ENCODE measurements at regions not wholly inside any gene's neighbourhood (a gene's known extent, or its start where the extent isn't known, plus 50 kb on each side); places are given as distances from the start of the nearest gene placed in this dataset.
A peak's percentile ranks its signal among the peaks of the same experiment; 100 is the strongest.

DNA sequence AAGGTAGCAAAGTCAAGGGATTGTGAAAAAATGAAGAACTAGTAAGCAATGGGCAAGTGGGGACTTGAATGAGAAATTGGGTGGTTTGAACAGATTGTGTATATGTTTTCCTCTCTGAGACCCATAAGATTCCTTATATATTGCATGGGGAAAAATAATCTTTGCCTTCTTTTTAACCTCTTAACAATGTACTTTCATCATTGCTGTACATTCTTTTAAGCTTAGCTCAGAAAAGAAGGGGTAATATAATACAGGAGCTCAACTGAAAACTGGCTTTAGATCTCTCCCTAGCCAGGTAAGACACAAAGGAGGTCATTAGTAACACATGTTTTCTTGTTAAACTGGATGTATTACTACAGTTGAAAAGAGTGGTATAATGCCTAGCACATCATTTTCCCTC lies 287.2 kb downstream of the RNF144B start:
- no peak for DNase-seq (ENCODE audit: low spot score)

- DNase-seq (ENCODE audit: low spot score), result no peak
These were observed 288.7 kb downstream of the RNF144B start for GRCh38 chr6:18675881-18676280.

DNA sequence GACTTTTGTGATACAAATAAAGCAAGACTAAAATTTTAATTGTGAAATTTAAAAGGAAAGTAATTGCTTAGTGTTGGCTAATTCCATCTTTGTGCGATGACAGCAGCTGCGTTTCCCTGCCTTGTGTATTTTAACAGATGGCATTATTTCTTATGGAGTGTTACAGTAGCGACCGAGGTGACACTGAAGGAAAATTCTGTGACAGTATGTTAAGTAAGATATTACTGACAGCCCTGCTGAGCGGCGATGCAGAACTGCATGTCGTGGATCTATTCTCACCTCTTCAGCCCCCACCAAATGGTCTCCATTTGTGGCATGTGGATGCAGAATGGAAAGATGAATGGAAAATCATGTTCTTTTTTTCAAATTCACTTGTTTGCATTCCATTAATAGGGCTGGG lies 289.4 kb downstream of the RNF144B start:
- no peak for DNase-seq (ENCODE audit: low spot score)

DNA sequence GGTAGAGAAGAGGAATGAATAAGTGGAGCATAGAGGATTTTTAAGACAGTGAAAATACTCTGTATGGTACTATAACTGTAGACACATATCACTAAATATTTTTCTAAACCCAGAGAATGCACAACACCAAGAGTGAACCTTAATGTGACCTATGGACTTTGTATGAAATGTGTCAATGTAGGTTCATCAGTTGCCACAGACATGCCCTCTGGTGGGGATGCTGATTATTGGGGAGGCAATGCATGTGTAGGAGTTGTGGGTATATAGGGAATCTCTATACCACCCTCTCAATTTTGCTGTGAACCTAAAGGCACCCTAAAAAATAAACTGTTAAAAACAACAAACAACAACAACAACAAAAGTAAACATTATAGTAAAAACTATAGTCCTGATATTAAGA lies 293.7 kb downstream of the RNF144B start:
- no peak for DNase-seq (ENCODE audit: low spot score)

- no peak for DNase-seq (ENCODE audit: low spot score)
These were observed 294.8 kb downstream of the RNF144B start for GRCh38 chr6:18681832-18682503.

DNA sequence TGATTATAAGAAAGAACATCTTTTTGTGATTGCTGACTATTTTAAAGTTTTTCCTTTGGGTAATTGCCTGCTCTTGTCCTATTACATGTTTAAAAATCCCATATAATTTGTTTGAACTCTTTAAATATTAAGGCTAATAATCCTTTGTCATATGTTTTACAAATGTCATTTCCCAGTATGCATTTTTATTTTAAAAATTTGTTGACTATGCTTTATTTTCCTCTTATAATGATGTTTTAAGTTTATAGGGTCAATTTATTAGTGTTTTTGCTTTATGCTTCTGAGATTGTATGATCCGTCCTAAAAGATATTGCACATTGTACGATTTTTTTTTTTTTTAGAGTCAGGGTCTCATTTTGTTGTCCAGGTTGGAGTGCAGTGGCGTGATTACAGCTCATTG lies 297.2 kb downstream of the RNF144B start:
- DNase-seq (ENCODE audit: low spot score), result no peak

- no peak for DNase-seq (ENCODE audit: low spot score)
These were observed 306.0 kb downstream of the RNF144B start for GRCh38 chr6:18692929-18693685.

DNA sequence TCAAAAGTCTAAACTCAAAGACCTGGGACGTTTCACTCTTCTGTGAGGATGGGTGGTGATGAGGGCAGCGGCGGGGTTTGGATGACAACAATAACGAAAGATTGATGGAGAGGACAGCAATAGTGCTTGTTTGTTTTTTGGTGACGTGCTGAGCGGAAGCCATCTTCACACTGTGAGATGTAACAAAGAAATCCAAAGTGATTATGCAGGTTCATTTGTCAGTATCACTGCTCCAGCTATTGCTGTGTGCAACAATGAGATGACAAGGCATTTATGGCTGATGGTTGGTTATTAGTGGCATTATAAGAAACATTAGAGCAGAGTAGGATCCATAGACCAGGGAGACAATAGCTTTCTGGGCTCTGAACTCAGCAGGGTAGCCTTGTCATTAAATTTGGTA lies 306.7 kb downstream of the RNF144B start:
- DNase-seq (ENCODE audit: low spot score), result no peak

- DNase-seq (ENCODE audit: low spot score), result no peak
These were observed 316.4 kb downstream of the RNF144B start for GRCh38 chr6:18703546-18703945.

- no peak for DNase-seq (ENCODE audit: low spot score)
These were observed 320.7 kb downstream of the RNF144B start for GRCh38 chr6:18707714-18708439.

DNA sequence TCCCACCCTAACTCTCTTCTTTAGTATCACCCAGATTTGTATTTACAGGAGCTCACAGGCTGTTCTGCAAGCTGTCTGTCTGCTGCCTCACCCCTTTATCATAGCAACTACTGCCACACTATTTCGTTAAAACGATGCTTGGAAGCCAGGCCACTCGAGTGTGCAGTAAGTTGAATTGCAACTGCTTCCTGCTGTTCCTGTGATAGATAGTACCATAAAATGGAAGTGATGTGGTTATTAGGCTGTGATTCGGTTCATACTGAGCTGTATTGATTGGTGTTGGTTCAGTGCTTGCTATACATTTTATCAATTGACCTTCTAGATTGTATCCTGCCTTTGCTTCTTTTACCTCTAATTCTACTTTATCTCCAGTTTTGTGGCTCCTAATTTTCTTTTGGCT lies 325.4 kb downstream of the RNF144B start:
- DNase-seq (ENCODE audit: low spot score), result no peak

DNA sequence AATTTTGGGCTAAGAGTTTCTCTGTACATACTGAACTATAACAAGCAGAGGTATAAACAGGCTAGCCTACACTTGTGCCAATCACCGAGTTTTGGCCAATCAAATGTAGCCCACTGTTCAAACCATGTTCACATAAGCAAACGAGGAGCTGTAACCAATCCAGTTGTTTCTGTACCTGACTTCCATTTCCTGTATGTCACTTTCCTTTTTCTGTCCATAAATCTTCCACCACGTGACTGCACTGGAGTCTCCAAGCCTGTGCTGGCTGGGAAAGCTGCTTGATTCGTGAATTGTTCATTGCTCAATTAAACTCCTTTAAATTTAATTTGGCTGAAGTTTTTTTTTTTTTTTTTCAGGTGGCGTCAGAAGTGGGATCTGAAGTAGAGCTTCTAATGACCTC lies 332.9 kb downstream of the RNF144B start:
- peak; percentile 10 for DNase-seq (ENCODE audit: low spot score)

DNA sequence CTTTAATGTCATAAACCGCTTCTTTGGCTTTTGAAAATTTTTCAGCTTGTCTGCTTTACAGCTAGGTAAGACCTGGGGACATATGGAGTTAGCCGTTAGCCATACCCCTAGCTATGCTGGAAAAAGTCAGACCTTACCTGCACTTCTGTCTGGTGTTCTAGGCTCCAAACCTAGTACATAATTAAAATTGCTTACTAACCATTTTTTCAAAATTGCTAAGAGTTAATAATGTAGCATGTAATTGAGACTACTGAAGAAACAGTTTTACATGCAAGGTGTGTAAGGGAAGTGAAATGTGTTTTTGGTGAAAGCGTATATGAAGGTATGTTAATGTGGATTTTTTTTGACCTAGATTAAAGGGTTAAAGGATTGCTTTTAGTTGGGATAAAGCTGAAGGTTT lies 336.9 kb downstream of the RNF144B start:
- no peak for DNase-seq (ENCODE audit: low spot score)

DNA sequence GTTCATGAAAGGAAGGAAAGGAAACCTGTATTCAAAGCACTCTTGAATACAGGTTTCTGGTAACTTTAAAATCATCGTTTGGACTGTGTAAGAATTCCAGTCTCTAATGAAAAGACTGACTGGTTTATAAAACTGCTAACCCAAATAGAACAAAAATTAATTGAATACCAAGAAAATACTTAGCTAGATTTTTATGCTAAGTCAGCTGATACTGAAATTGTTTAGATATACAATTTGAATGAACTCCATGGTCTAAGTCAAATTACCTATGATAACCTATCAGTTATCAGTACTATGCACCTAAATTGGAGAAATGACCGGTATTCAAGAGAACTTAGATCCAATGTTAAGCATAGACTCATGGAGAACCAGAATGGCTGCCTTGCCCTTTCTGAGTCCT lies 338.3 kb downstream of the RNF144B start:
- DNase-seq (ENCODE audit: low spot score), result no peak

- no peak for DNase-seq (ENCODE audit: low spot score)
These were observed 346.9 kb downstream of the RNF144B start for GRCh38 chr6:18733921-18734550.

DNA sequence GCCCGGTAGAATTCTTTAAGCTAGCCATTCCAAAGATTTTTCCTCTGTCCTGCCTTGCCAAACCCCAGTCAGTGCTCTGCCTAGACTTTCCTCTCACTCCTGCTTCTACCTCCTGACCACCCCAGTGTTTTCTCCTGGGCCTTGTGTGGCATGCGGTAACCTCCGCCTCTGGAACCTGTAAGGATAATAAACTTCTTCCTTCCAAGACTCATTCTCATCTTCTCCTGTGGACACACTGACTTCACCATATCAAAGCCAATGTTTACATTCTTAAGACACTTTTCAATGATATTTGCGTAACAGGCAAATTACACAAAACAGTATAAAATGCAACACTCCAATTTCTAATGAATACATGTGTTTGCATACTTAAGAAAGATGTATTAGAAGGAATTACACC lies 354.6 kb downstream of the RNF144B start:
- no peak for DNase-seq (ENCODE audit: low spot score)

DNA sequence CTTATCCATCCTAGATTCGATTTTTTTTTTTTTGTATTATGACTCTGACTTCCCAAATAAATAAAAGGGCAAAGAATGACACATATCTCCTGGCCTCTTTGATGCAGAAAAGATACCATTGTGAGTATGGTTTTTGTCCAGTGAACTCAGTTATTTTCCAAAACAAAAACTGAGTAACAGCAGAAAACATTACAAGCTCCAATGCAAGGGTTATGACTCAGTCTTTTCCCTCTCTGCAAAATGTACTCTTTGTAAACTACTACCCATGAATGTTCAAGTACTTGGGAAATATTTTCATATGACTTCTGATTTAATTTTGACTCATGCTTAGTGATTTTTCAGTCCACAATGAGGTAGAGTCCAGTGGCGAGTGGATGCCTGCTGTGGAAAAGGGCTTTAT lies 355.3 kb downstream of the RNF144B start:
- peak; percentile 7 for DNase-seq (ENCODE audit: low spot score)

- no peak for DNase-seq (ENCODE audit: low spot score)
These were observed 359.6 kb downstream of the RNF144B start for GRCh38 chr6:18746727-18747126.

DNA sequence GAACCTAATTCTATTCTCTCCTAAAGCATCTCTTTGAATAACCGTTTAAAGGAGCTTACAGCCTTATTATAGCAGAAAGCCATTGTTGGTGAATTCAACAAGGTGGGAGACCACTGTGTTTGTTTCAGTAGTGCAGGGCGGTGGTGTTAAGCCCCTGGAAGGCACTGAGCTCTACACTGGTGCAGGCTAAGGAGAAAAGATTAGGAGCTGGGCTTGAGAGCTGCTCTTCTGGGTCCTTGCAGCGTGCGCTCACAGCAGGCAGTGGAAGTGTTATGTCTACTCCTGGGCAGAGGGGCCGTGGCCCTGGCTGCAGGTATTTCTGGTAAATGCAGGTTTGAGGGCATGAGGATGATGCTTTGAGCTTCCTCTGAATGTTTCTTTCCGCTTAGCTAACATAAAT lies 361.2 kb downstream of the RNF144B start:
- DNase-seq (ENCODE audit: low spot score), result no peak

GRCh38 chr6:18752278-18753068 lies 365.3 kb downstream of the RNF144B start:
- no peak for DNase-seq (ENCODE audit: low spot score)

DNA sequence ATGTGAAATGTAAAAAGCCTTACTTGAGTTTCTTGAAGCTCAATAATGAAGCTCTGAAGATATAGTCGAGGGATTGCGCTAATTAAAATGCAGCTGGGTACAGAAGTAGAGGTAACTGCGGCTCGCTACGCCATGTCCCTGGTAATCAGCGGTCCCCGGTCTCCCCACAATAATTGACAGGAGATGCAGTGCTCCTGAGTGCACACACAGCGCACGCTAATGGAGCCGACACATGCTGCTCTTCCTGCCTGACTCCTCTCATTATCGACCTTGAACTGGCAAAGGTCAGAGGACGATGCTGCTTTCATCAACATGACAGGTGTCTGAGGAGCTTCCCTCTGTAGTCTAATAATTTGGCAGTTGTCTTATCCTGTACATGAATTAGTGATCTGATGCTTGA lies 365.9 kb downstream of the RNF144B start:
- DNase-seq (ENCODE audit: low spot score), result no peak

- DNase-seq (ENCODE audit: low spot score), result no peak
These were observed 375.9 kb downstream of the RNF144B start for GRCh38 chr6:18763086-18763485.
